Skeletal muscle satellite cell (primary cell): ENCODE measurements at regions not wholly inside any gene's neighbourhood (a gene's known extent, or its start where the extent isn't known, plus 50 kb on each side); places are given as distances from the start of the nearest gene placed in this dataset.

Experiments used
- H3K27me3 ChIP-seq: 2 replicates; pipeline ENCODE4 v1.7.0; 2013; ENCODE audit warnings: low read length; ENCODE audit not compliant: control insufficient read depth, insufficient read depth
- H3K36me3 ChIP-seq: 2 replicates; pipeline ENCODE4 v1.7.0; 2013; ENCODE audit warnings: mild to moderate bottlenecking, control low read depth, low read length; ENCODE audit not compliant: insufficient read depth
- H3K4me1 ChIP-seq: 2 replicates; pipeline ENCODE4 v1.7.0; 2013; ENCODE audit warnings: low read length; ENCODE audit not compliant: control insufficient read depth, insufficient read depth
- H3K4me2 ChIP-seq: 2 replicates; pipeline ENCODE4 v1.7.0; 2013; ENCODE audit warnings: mild to moderate bottlenecking, low read length
- H3K4me3 ChIP-seq: 2 replicates; pipeline ENCODE4 v1.7.0; 2013; ENCODE audit warnings: low read length
- H3K9ac ChIP-seq: 2 replicates; pipeline ENCODE4 v1.7.0; 2013; ENCODE audit warnings: mild to moderate bottlenecking, low read depth, low read length, moderate library complexity
- H3K9me3 ChIP-seq: replicated peaks from 2 replicates; pipeline ENCODE4 v1.7.0; 2013; ENCODE audit warnings: mild to moderate bottlenecking, control low read depth, low read length

DNA sequence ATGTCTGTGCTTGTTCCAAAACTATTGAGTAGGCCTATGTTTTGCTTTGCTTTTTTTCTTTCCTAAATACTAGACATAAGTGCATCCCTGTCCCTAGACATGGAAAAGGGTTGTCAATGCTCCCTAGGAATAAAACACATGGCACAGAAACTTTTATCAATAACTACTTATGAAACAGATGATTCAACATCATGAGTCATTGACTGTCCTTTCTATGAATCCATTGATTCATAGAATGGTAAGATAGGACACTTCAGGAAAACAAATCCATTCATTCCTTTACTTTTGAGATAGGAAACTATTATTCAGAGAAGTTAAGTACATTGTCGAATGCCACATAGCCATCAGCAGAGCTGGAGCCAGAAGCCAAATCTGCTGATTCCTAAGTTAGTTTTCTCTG lies 147.5 kb downstream of the TSEN15 start:
- Histone ChIP-seq H3K4me2 (no peak overlapping the region), H3K9ac (no peak overlapping the region), H3K4me3 (no peak overlapping the region), H3K27me3 (peaks cover 6% of the 10 kb centered on the region), H3K9me3 (no peaks in the 10 kb centered on the region), H3K36me3 (no peaks in the 10 kb centered on the region), H3K4me1 (no peaks in the 10 kb centered on the region)

DNA sequence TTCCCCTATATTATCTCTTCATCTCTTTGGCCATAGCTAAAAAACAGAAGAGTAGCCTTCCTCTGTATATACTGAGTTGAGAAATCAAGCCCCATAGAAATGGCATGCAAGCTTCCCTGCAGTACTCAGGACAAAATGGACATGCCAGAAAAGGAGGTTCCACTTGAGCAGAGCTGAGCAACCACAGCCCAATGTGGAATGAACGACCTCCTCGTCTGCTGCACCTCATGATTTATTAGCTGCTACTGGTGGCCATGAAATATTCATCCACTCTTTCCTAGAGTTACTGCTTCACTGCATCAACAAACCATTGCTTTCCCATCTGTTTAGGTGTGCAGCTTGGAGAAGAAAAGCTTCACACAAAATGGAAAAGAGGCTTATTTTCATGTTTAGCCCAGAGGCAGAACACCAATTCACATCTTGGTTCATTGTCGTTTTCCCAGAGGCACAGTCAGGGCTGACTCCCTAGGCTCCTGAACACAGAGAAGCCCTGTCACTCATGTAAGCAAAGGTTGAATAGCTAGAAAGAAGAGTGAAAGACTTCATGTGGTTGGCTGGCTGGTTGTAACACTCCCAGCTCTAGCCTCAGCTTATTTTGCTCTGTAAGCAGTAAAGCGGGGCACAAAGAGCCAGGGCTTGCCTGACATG lies 148.0 kb downstream of the TSEN15 start:
- Histone ChIP-seq H3K4me3 (no peak overlapping the region), H3K4me2 (no peak overlapping the region), H3K27me3 (peaks cover 6% of the 10 kb centered on the region), H3K36me3 (no peaks in the 10 kb centered on the region), H3K9me3 (no peaks in the 10 kb centered on the region), H3K4me1 (no peaks in the 10 kb centered on the region), H3K9ac (no peak overlapping the region)

DNA sequence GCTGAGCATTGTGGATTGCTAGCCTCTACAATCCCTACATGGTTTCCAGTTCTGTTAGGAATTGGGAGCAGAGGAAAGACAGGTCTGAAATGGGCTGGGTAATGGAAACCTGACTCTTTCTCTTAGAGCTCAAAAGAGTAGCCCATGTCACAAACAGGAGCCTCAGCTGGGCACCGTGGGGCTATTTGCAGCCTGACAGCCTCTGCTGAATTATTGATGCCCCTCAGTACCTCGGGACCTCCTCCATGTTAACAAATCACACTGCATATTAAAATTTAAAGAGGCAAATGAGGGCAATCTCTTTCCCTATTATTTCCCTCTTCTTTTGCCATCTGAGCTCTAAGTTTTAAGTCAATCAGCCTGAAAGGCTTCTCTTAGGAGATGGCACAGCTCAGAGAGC lies 157.1 kb downstream of the TSEN15 start:
- Histone ChIP-seq H3K4me3 (no peak overlapping the region), H3K27me3 (no peaks in the 10 kb centered on the region), H3K36me3 (no peaks in the 10 kb centered on the region), H3K9me3 (no peaks in the 10 kb centered on the region), H3K4me1 (peaks cover 8% of the 10 kb centered on the region), H3K9ac (no peak overlapping the region), H3K4me2 (no peak overlapping the region)

DNA sequence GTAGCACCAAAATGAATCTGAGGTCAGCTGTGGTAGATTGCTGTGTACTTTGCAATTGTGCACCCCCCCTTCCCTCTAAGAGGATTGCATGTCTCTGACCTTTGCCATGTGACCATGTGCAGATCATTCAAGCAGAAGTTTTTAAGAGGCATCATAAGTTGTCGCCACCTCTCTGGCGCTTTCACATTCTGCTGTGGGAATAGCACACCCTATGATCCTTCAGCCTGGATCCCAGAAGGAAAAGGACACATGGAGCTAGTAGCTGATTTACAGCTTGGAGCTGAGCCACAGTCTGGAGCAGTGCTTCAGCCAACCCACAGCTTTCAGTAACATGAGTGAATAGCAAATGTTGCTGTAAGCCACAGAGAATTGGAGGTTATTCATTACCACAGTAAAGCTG lies 158.5 kb downstream of the TSEN15 start:
- no peaks in the 10 kb centered on the region for H3K27me3 ChIP-seq
- no peak overlapping the region for H3K4me2 ChIP-seq
- H3K4me1 ChIP-seq: peaks cover 8% of the 10 kb centered on the region
- no peaks in the 10 kb centered on the region for H3K9me3 ChIP-seq
- no peaks in the 10 kb centered on the region for H3K36me3 ChIP-seq
- no peak overlapping the region for H3K9ac ChIP-seq
- H3K4me3 ChIP-seq: no peak overlapping the region

DNA sequence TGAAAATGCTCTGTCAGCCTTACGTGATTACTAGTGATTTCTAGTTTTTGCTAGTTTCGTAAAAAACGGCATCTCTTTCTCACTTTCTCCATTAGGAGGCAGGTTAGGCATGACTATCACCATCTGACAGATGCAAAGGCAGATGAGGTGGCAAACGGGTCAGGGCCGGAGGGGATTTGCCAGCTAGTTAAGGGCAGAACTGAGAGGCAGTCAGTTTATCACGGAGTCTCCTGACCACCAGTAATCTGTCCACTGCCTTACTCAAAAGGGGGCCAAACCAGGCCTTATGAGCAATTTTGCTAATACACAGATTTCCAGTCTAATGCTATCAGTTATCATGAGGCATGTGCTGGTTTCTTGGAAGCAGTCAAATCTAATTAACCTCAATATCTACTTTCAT lies 159.3 kb downstream of the TSEN15 start:
- H3K9ac ChIP-seq: no peak overlapping the region

DNA sequence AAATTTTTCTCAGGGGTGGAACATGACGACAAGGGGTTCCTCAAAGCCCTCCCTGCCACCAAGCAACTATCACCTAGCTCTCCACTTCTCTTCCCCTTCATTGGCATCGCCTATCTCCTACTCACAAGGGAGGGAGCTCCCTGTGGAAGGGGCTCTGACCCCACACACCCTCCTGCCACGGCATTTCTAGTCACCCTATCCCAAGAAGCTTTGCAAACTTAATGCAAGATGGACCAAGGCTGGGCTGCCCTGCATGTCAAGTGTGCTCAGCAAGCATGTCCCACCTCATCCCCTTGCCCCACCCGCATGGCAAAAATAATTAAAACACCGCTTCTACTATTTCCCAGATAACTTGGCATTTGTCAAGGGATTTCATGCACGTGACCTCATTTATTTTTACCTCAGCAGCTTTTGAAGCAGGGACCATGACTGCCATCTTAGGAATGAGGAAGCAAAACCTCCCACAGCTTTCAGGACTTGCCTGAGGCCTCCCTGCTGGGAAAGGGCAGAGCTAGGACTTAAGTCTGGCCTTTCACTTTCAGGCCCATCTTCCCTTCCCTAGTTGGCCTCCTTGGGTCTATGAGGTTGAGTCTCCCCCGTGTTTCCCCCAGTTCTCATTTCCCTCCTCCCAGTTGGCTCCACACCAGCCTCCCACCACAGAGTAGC lies 161.3 kb downstream of the TSEN15 start:
- Histone ChIP-seq H3K27me3 (no peaks in the 10 kb centered on the region), H3K9me3 (no peaks in the 10 kb centered on the region), H3K36me3 (no peaks in the 10 kb centered on the region), H3K4me1 (peaks cover 8% of the 10 kb centered on the region), H3K9ac (no peak overlapping the region), H3K4me3 (no peak overlapping the region), H3K4me2 (no peak overlapping the region)

More for the DNA sequence above, 159.3 kb downstream of the TSEN15 start:
- no peaks in the 10 kb centered on the region for H3K9me3 ChIP-seq
- peaks cover 8% of the 10 kb centered on the region for H3K4me1 ChIP-seq
- H3K27me3 ChIP-seq: no peaks in the 10 kb centered on the region
- no peak overlapping the region for H3K4me3 ChIP-seq
- no peaks in the 10 kb centered on the region for H3K36me3 ChIP-seq
- H3K4me2 ChIP-seq: no peak overlapping the region

DNA sequence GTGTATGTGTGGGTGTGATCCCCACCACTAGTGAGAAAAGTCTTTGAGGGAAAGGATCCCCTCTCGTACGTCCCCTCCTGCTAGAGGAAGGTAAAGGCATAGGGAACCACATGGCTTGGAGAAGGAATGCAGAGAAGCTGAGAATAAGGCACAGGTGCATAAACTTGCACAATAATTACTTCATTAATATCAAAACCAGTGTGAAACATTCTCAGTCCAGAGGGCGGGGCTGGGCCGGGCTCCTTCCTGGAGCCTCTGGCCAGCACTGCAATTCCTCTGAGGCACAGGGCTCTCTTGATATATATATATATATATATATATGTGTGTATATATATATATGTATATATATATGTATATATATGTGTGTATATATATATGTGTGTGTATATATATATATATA lies 162.6 kb downstream of the TSEN15 start:
- Histone ChIP-seq H3K4me2 (no peak overlapping the region), H3K9me3 (no peaks in the 10 kb centered on the region), H3K4me3 (no peak overlapping the region), H3K9ac (no peak overlapping the region), H3K27me3 (no peaks in the 10 kb centered on the region), H3K36me3 (no peaks in the 10 kb centered on the region), H3K4me1 (peaks cover 8% of the 10 kb centered on the region)

DNA sequence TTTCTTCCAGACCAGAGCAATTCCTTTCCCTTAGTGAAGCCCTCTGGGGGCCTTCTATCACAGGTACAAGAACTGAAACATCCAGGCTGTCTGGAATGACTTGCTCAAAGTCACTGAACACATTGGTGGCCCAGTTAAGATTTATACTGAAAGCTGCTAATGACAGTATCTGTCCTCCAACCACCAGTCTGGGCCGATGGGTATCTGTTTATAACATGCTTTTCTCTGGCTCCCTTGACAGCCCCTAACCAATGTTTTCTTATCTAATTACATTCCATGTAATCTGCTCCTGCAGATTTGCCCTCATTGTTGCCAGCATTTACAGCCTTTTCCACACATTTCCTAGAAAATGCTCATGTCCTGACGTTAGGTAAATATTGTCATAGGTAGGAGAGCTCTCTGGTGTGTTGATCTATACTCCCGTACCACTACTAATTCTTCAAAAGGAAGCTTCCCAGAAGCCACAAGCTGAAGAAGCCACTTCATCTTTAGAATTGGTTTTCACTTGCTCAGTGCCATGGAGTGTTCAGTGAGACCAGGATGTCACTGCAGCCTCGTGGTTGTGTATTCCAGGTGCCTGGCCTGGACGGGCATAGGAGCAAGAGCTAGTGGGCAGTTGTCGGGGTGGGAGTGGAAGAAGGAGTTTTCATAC lies 163.9 kb downstream of the TSEN15 start:
- Histone ChIP-seq H3K9ac (no peak overlapping the region), H3K36me3 (no peaks in the 10 kb centered on the region), H3K9me3 (no peaks in the 10 kb centered on the region), H3K4me1 (peaks cover 8% of the 10 kb centered on the region), H3K4me3 (no peak overlapping the region), H3K4me2 (no peak overlapping the region), H3K27me3 (no peaks in the 10 kb centered on the region)

DNA sequence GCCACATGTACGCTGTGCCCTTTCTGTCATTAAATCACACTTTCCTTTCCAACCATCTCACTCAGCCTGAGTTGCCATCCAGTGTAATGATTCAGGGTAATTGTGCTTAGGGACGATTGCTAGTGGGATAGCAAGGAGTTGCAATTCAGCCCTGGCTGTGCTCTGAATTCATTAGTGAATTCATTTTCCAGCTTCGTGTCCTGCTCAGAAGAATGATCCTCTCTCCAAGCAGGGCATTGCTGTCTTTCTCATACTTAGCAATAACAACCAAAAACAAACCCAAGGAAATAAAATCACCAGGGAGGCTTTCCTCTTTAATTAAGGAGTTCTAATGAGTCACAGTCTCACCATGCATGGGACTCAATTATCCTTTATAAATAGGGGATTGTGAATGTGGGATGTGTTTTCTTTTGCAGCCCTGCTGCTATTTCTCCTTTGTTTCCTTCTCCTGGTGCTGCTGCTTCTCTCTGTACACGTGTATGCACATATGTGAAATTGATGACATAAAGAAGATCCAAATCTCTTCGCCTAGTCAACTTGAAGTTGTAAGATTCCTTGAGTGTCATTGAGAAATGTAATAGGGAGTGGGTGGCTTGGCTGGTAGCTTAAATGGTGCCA lies 167.0 kb downstream of the TSEN15 start:
- Histone ChIP-seq H3K27me3 (no peaks in the 10 kb centered on the region), H3K4me3 (no peak overlapping the region), H3K4me2 (no peak overlapping the region), H3K9me3 (no peaks in the 10 kb centered on the region), H3K4me1 (no peaks in the 10 kb centered on the region), H3K9ac (no peak overlapping the region), H3K36me3 (no peaks in the 10 kb centered on the region)

DNA sequence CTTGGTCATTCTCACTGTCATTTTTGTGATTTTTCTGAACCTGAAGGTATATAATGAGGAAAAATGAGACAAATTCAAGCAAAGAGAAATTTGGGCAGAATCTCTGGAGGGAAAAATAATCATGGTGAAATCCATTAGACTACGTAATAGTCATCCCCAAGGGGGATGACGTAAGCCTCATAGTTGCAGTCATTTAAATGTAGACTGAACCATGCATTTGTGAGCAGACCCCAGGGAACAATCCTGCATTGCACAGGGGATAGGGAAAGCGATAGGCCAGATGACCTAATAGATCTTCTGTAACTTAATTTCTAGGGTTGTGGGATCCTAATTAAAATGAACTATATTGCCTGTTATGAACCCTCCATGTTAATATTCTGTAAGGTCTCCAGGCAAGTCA lies 167.4 kb upstream of the C1orf21 start:
- Histone ChIP-seq H3K9me3 (no peaks in the 10 kb centered on the region), H3K36me3 (no peaks in the 10 kb centered on the region), H3K4me3 (no peak overlapping the region), H3K9ac (no peak overlapping the region), H3K4me2 (no peak overlapping the region), H3K27me3 (peaks cover 2% of the 10 kb centered on the region), H3K4me1 (no peaks in the 10 kb centered on the region)

DNA sequence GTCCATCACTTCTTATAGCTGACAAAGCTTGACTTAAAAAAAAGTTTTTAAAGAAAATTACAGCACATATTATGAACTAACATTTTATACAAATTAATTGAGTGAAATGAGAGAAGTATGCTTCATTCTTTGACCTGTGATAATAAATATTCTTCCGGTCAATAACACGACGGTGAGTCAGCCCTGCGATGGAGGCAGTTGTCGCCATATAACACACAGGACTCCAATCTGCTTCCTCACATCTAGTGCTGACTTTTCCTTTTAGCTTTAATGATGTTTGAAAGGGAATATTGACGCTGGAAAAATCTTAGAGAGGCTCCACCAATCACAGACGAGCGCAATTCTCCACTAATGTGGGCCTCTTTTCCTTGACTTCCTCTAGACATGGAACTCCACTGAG lies 166.9 kb upstream of the C1orf21 start:
- Histone ChIP-seq H3K9ac (no peak overlapping the region), H3K4me1 (no peaks in the 10 kb centered on the region), H3K36me3 (no peaks in the 10 kb centered on the region), H3K27me3 (peaks cover 5% of the 10 kb centered on the region), H3K4me2 (no peak overlapping the region), H3K4me3 (no peak overlapping the region), H3K9me3 (no peaks in the 10 kb centered on the region)
